Common myeloid progenitor, CD34-positive (primary cell): ENCODE measurements at regions not wholly inside any gene's neighbourhood (a gene's known extent, or its start where the extent isn't known, plus 50 kb on each side); places are given as distances from the start of the nearest gene placed in this dataset.
"Not testable (repeated sequence)": the region's sequence is repeated elsewhere in the genome, so short reads cannot be mapped to it uniquely, and the experiment has no call there.

Source experiments
- CTCF ChIA-PET: fragments of 350-600 bp; sonication (Branson Sonifier 250); formaldehyde crosslinking; loops from one replicate; lab custom pipeline; 2021; ENCODE audit warnings: antibody characterized with exemption; lab: Charles Lee
- POLR2A ChIA-PET: fragments of 350-600 bp; sonication (Branson Sonifier 250); formaldehyde crosslinking; loops from one replicate; lab custom pipeline; 2021; ENCODE audit warnings: antibody characterized with exemption; lab: Charles Lee
- DNase-seq, 3 donors: peaks; one replicate each; pipeline versions ENCODE4 v3.0.0 to v3.0.0-alpha.2; 2013
- H3K27ac ChIP-seq, 2 experiments: 1 replicate in 1 of 2; 2 replicates in 1 of 2; pipeline ENCODE4 v1.7.0; 2013; ENCODE audit warnings: inconsistent platforms in 2 of 2, low read length in 2 of 2, mild to moderate bottlenecking in 2 of 2, low read depth in 1 of 2, moderate library complexity in 1 of 2; ENCODE audit not compliant: severe bottlenecking in 2 of 2, insufficient read depth in 1 of 2, poor library complexity in 1 of 2
- H3K27me3 ChIP-seq, 5 experiments: replicated peaks in 2 of 5; 1 replicate in 3 of 5; 2 replicates in 2 of 5; pipeline versions ENCODE4 v1.6.1 to v1.7.0; 2013; ENCODE audit warnings: low read length in 4 of 5, mild to moderate bottlenecking in 2 of 5, moderate library complexity in 2 of 5, inconsistent platforms in 1 of 5; ENCODE audit not compliant: insufficient read depth in 5 of 5, control insufficient read depth in 4 of 5
- H3K36me3 ChIP-seq, 4 experiments: 1 replicate in 2 of 4; 2 replicates in 2 of 4; pipeline versions ENCODE4 v1.6.1 to v1.7.0; 2013; ENCODE audit warnings: low read length in 3 of 4, control low read depth in 1 of 4, mild to moderate bottlenecking in 1 of 4; ENCODE audit not compliant: control insufficient read depth in 4 of 4, insufficient read depth in 4 of 4
- H3K4me1 ChIP-seq, 4 experiments: 1 replicate in 3 of 4; 2 replicates in 1 of 4; pipeline versions ENCODE4 v1.6.1 to v1.7.1; 2013; ENCODE audit warnings: low read length in 3 of 4, mild to moderate bottlenecking in 3 of 4, control low read depth in 1 of 4, inconsistent platforms in 1 of 4, moderate library complexity in 1 of 4; ENCODE audit not compliant: control insufficient read depth in 4 of 4, insufficient read depth in 4 of 4; ENCODE audit errors: control extremely low read depth in 1 of 4
- H3K4me3 ChIP-seq, 7 experiments: 1 replicate in 4 of 7; 2 replicates in 3 of 7; pipeline versions ENCODE4 v1.5.1 to v1.7.0; 2013; ENCODE audit warnings: mild to moderate bottlenecking in 7 of 7, low read length in 6 of 7, moderate library complexity in 6 of 7, inconsistent platforms in 2 of 7, low read depth in 2 of 7, control low read depth in 1 of 7; ENCODE audit not compliant: insufficient read depth in 4 of 7, control insufficient read depth in 1 of 7; ENCODE audit errors: extremely low read depth in 1 of 7
- H3K9me3 ChIP-seq, 5 experiments: 1 replicate in 4 of 5; 2 replicates in 1 of 5; pipeline versions ENCODE4 v1.6.1 to v1.7.1; 2013; ENCODE audit warnings: low read length in 4 of 5, mild to moderate bottlenecking in 2 of 5, inconsistent platforms in 1 of 5, low read depth in 1 of 5, moderate library complexity in 1 of 5; ENCODE audit not compliant: control insufficient read depth in 4 of 5, insufficient read depth in 2 of 5; ENCODE audit errors: control extremely low read depth in 1 of 5
- WGBS: methylation state at CpG from one replicate; pipeline ENCODE4 v1.1.5; 2013; ENCODE audit not compliant: insufficient coverage; 5-methylcytosine and 5-hydroxymethylcytosine counted together

- Histone ChIP-seq H3K4me1 (peaks cover 0 to 24% (median 5%) of the 10 kb centered on the region in 4 experiments), H3K27ac (no peak overlapping the region), H3K9me3 (no peaks in the 10 kb centered on the region), H3K27me3 (peaks cover 0 to 22% (median 0%) of the 10 kb centered on the region in 5 experiments), H3K36me3 (no peaks in the 10 kb centered on the region), H3K4me3 (no peak overlapping the region)
- DNase-seq: peak; percentile 14 to 65 (median 58)
- POLR2A ChIA-PET: no interaction called here
- CTCF ChIA-PET: interaction anchor here (0.8 to 1.1 kb wide), 2 partner anchors 864 to 895 kb away, joined by 3 to 7 read pairs; no protein-coding TSS in a partner anchor
- 48% methylated on average over 3 of the region's 3 CpGs for WGBS
Observed at GRCh38 chrX:45513042-45513441, 312.4 kb upstream of the DIPK2B start.

- Histone ChIP-seq H3K36me3 (no peaks in the 10 kb centered on the region), H3K27me3 (peaks cover 0 to 12% (median 0%) of the 10 kb centered on the region in 5 experiments), H3K27ac (no peak overlapping the region), H3K9me3 (no peaks in the 10 kb centered on the region), H3K4me3 (no peak overlapping the region), H3K4me1 (peaks cover 0 to 26% (median 4%) of the 10 kb centered on the region in 4 experiments)
- WGBS: 90% methylated on average over 2 of the region's 2 CpGs
- ChIA-PET CTCF (no interaction called here), POLR2A (no interaction called here)
- no peak for DNase-seq
Observed at GRCh38 chrX:45508454-45508853, 307.8 kb upstream of the DIPK2B start.

GRCh38 chrX:45506149-45506730, 305.6 kb upstream of the DIPK2B start:
- H3K4me3 ChIP-seq: no peak overlapping the region
- no peak for DNase-seq
- peaks cover 0 to 15% (median 2%) of the 10 kb centered on the region in 4 experiments for H3K4me1 ChIP-seq
- no CpG with 5 or more reads among the region's 2 CpGs for WGBS
- POLR2A ChIA-PET: no interaction called here
- no peak overlapping the region for H3K27ac ChIP-seq
- CTCF ChIA-PET: no interaction called here
- no peaks in the 10 kb centered on the region for H3K9me3 ChIP-seq
- no peaks in the 10 kb centered on the region for H3K36me3 ChIP-seq
- peaks cover 0 to 7% (median 0%) of the 10 kb centered on the region in 5 experiments for H3K27me3 ChIP-seq

- ChIA-PET POLR2A (no interaction called here), CTCF (no interaction called here)
- peaks cover 0 to 2% (median 0%) of the 10 kb centered on the region in 5 experiments for H3K9me3 ChIP-seq
- no peaks in the 10 kb centered on the region for H3K27me3 ChIP-seq
- peaks cover 0 to 15% (median 2%) of the 10 kb centered on the region in 4 experiments for H3K4me1 ChIP-seq
- WGBS: no CpG with 5 or more reads among the region's 1 CpG
- no peaks in the 10 kb centered on the region for H3K36me3 ChIP-seq
- DNase-seq: peak in 2 of 3 donors; percentile 52 to 63
- no peak overlapping the region for H3K27ac ChIP-seq
- H3K4me3 ChIP-seq: no peak overlapping the region
Observed at GRCh38 chrX:45505214-45505613, 304.5 kb upstream of the DIPK2B start.

GRCh38 chrX:45503787-45504362, 303.2 kb upstream of the DIPK2B start:
- H3K27me3 ChIP-seq, DNase-seq, POLR2A ChIA-PET, CTCF ChIA-PET, H3K36me3 ChIP-seq, H3K9me3 ChIP-seq, H3K4me3 ChIP-seq, H3K27ac ChIP-seq: not testable (repeated sequence)
- H3K4me1 ChIP-seq: peaks cover 0 to 15% (median 2%) of the 10 kb centered on the region in 4 experiments
- 94% methylated on average over 24 of the region's 31 CpGs for WGBS

GRCh38 chrX:45502396-45502795, 301.7 kb upstream of the DIPK2B start:
- Histone ChIP-seq H3K4me3 (no peak overlapping the region), H3K27ac (no peak overlapping the region), H3K36me3 (no peaks in the 10 kb centered on the region), H3K9me3 (peaks cover 0 to 2% (median 0%) of the 10 kb centered on the region in 5 experiments), H3K27me3 (no peaks in the 10 kb centered on the region), H3K4me1 (peaks cover 0 to 15% (median 2%) of the 10 kb centered on the region in 4 experiments)
- ChIA-PET CTCF (no interaction called here), POLR2A (no interaction called here)
- no CpG with 5 or more reads among the region's 2 CpGs for WGBS
- no peak for DNase-seq

GRCh38 chrX:45497290-45497689, 296.6 kb upstream of the DIPK2B start:
- H3K9me3 ChIP-seq: peaks cover 0 to 5% (median 2%) of the 10 kb centered on the region in 5 experiments
- H3K27me3 ChIP-seq: no peaks in the 10 kb centered on the region
- H3K4me1 ChIP-seq: no peaks in the 10 kb centered on the region
- H3K36me3 ChIP-seq: no peaks in the 10 kb centered on the region
- CTCF ChIA-PET: no interaction called here
- no peak overlapping the region for H3K27ac ChIP-seq
- WGBS: 91% methylated on average over 3 of the region's 3 CpGs
- POLR2A ChIA-PET: no interaction called here
- DNase-seq: no peak
- no peak overlapping the region for H3K4me3 ChIP-seq
